OCI-LY7 (cell line): ENCODE measurements at regions not wholly inside any gene's neighbourhood (a gene's known extent, or its start where the extent isn't known, plus 50 kb on each side); places are given as distances from the start of the nearest gene placed in this dataset.

Source experiments
- BruUV-seq: library from RNA; stranded (reverse); fragments of 400-500 nt; replicated peaks from 2 replicates; lab custom pipeline; 2021; lab: Mats Ljungman, UMichigan
- CTCF ChIA-PET: fragments of 300-600 bp; sonication (Branson Sonifier 250); formaldehyde crosslinking; loops from one replicate; lab custom pipeline; 2022; ENCODE audit warnings: antibody characterized with exemption; ENCODE audit not compliant: unreplicated experiment; lab: Charles Lee
- POLR2A ChIA-PET: fragments of 300-600 bp; sonication (Branson Sonifier 250); formaldehyde crosslinking; loops from one replicate; lab custom pipeline; 2022; ENCODE audit warnings: antibody characterized with exemption; lab: Charles Lee
- DNase-seq: peaks from one replicate; pipeline ENCODE4 v3.0.0-alpha.2; 2015; ENCODE audit warnings: low spot score
- H2AFZ ChIP-seq: fragments of 200-600 bp; sonication (generic), shearing (Covaris generic); 2 replicates; pipeline ENCODE4 v1.6.1; 2014; ENCODE audit warnings: mild to moderate bottlenecking, antibody characterized with exemption, low read length, moderate library complexity
- H3K27ac ChIP-seq: fragments of 200-600 bp; sonication (generic); 2 replicates; pipeline ENCODE4 v1.5.1; 2014; ENCODE audit warnings: mixed run types, low read depth, mild to moderate bottlenecking, moderate library complexity, low read length, inconsistent platforms; ENCODE audit not compliant: poor library complexity, severe bottlenecking
- H3K36me3 ChIP-seq: fragments of 200-600 bp; sonication (generic); 2 replicates; pipeline ENCODE4 v1.6.1; 2014; ENCODE audit warnings: mild to moderate bottlenecking, antibody characterized with exemption, low read length, moderate library complexity, mixed read lengths; ENCODE audit not compliant: insufficient read depth
- H3K4me1 ChIP-seq: fragments of 200-600 bp; sonication (generic); 2 replicates; pipeline ENCODE4 v1.5.1; 2014; ENCODE audit warnings: mild to moderate bottlenecking, low read length; ENCODE audit not compliant: insufficient read depth, poor library complexity, severe bottlenecking
- H3K4me2 ChIP-seq: fragments of 200-600 bp; sonication (generic); 2 replicates; pipeline ENCODE4 v1.6.1; 2014; ENCODE audit warnings: mild to moderate bottlenecking, low read length
- H3K4me3 ChIP-seq: fragments of 200-600 bp; sonication (generic); 2 replicates; pipeline ENCODE4 v1.5.1; 2014; ENCODE audit warnings: mild to moderate bottlenecking, low read depth, low read length; ENCODE audit not compliant: poor library complexity, severe bottlenecking
- H3K79me2 ChIP-seq: fragments of 200-600 bp; sonication (generic); 2 replicates; pipeline ENCODE4 v1.6.1; 2016; ENCODE audit warnings: low read depth, mild to moderate bottlenecking, low read length, moderate library complexity, mixed read lengths; ENCODE audit not compliant: insufficient read depth
- H3K9me2 ChIP-seq: fragments of 200-600 bp; sonication (generic); 2 replicates; pipeline ENCODE4 v1.6.1; 2016; ENCODE audit warnings: mild to moderate bottlenecking, low read length, mixed read lengths; ENCODE audit not compliant: insufficient read depth
- H3K9me3 ChIP-seq: fragments of 200-600 bp; sonication (generic); 2 replicates; pipeline ENCODE4 v1.6.1; 2014; ENCODE audit warnings: mild to moderate bottlenecking, mixed run types, low read length, mixed read lengths
- H4K20me1 ChIP-seq: fragments of 200-600 bp; sonication (generic); 2 replicates; pipeline ENCODE4 v1.6.1; 2014; ENCODE audit warnings: mild to moderate bottlenecking, antibody characterized with exemption, low read length, moderate library complexity, mixed read lengths; ENCODE audit not compliant: insufficient read depth
- EZH2phosphoT487 ChIP-seq: fragments of 200-600 bp; sonication (generic); IDR thresholded peaks from 2 replicates; pipeline ENCODE4 v1.6.1; 2018; ENCODE audit warnings: low read depth, borderline replicate concordance, mild to moderate bottlenecking, mixed run types, antibody characterized with exemption, low read length, moderate library complexity, mixed read lengths
- intact Hi-C: fragments of 100-400 bp; cut with micrococcal nuclease; formaldehyde crosslinking; loops from one replicate; pipeline ENCODE4 v1.10.0; 2022; ENCODE audit not compliant: unreplicated experiment
- TF ChIP-seq, protein P1 (sequence below): fragments of 200-600 bp; sonication (generic); conservative IDR thresholded peaks from 2 replicates; pipeline ENCODE4 v1.5.1; 2014; ENCODE audit warnings: mild to moderate bottlenecking, antibody characterized with exemption, low read length, moderate library complexity, mixed read lengths

DNA sequence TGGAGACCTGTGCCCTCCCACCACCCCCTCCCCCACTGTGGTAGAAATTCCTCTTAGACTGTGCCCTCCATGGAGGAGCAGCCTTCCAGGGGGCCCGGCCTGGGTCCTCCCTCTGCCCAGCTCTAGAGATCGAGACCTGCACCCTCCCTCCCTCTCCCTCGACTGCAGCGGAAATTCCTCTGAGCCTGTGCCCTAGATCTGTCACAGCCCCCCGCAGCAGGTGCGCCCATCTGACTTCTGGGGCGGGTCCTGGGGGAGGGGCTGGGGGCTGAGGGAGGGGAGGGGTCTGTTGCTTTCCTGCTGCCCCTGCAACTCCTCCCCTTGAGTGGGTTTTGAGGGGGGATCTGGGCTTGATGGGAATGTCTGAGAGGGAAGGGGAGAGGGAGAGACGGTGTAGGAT lies 177.8 kb upstream of the GSE1 start:
- H3K79me2 ChIP-seq = no peaks in the 10 kb centered on the region
- ChIA-PET POLR2A (no interaction called here), CTCF (interaction anchor here (1.0 kb wide), 1 partner anchor 183 kb away, joined by 3 read pairs; no protein-coding TSS in a partner anchor)
- no peak overlapping the region for H3K4me3 ChIP-seq
- intact Hi-C loops = no loop called here
- H3K4me2 ChIP-seq = no peak overlapping the region
- no peaks in the 10 kb centered on the region for H3K36me3 ChIP-seq
- no peaks in the 10 kb centered on the region for H3K9me2 ChIP-seq
- no peak for TF ChIP-seq EZH2phosphoT487
- TF ChIP-seq, protein P1, sequence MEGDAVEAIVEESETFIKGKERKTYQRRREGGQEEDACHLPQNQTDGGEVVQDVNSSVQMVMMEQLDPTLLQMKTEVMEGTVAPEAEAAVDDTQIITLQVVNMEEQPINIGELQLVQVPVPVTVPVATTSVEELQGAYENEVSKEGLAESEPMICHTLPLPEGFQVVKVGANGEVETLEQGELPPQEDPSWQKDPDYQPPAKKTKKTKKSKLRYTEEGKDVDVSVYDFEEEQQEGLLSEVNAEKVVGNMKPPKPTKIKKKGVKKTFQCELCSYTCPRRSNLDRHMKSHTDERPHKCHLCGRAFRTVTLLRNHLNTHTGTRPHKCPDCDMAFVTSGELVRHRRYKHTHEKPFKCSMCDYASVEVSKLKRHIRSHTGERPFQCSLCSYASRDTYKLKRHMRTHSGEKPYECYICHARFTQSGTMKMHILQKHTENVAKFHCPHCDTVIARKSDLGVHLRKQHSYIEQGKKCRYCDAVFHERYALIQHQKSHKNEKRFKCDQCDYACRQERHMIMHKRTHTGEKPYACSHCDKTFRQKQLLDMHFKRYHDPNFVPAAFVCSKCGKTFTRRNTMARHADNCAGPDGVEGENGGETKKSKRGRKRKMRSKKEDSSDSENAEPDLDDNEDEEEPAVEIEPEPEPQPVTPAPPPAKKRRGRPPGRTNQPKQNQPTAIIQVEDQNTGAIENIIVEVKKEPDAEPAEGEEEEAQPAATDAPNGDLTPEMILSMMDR = no peak
- H2AFZ ChIP-seq = no peak overlapping the region
- no peak for DNase-seq
- BruUV-seq = no TSS peak
- no peaks in the 10 kb centered on the region for H4K20me1 ChIP-seq
- H3K9me3 ChIP-seq = no peaks in the 10 kb centered on the region
- no peak overlapping the region for H3K27ac ChIP-seq
- H3K4me1 ChIP-seq = no peaks in the 10 kb centered on the region

DNA sequence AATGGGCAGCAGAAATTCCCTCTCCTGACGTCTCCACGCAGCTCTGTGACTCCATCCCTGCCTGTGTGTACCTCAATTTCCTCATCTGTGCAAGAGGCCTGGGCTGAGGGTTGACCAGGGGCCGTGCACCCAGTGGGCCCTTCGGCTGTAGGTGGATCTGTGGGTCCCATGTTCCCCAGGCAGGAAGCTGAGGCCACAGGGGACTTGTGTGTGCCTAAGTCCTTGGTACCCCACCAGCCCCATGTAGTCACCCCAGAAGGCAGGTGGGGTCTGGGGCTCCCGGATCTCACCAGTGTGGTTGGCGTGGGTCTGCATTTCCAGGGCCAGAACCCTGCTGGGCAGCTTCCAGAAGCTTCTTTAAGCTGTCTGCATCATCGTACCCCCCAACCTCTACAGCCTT lies 177.4 kb upstream of the GSE1 start:
- no TSS peak for BruUV-seq
- Histone ChIP-seq H2AFZ (no peak overlapping the region), H3K27ac (no peak overlapping the region), H3K4me2 (no peak overlapping the region), H3K4me1 (no peaks in the 10 kb centered on the region), H3K9me3 (no peaks in the 10 kb centered on the region), H3K9me2 (no peaks in the 10 kb centered on the region), H4K20me1 (no peaks in the 10 kb centered on the region), H3K79me2 (no peaks in the 10 kb centered on the region), H3K4me3 (no peak overlapping the region), H3K36me3 (no peaks in the 10 kb centered on the region)
- ChIA-PET CTCF (interaction anchor here (1.0 kb wide), 1 partner anchor 183 kb away, joined by 3 read pairs; no protein-coding TSS in a partner anchor), POLR2A (no interaction called here)
- DNase-seq = no peak
- intact Hi-C loops = no loop called here
- TF ChIP-seq, protein P1 = no peak
- no peak for TF ChIP-seq EZH2phosphoT487

DNA sequence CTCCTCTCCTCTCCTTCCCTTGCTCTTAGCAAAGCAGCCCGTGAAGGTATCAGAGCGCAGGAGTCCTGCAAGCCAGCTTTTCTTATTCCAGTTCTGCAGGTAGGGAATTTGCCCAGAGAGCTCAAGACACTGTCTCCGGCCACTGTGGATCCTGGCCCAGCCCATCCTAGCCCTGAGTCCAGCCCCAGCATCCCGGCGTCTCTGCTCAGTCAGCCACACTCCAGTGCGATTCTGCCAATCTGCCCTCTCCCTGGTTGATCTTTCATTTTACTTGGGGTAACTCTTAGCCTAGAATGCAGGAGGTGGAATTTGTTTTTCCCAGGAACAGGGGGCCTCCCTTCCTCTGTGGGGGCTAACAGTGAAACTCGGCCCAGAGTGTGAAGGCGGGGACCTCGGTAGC lies 176.9 kb upstream of the GSE1 start:
- no peak for DNase-seq
- no peak overlapping the region for H3K4me3 ChIP-seq
- ChIA-PET POLR2A (no interaction called here), CTCF (interaction anchor here (1.0 kb wide), 1 partner anchor 184 kb away, joined by 3 read pairs; no protein-coding TSS in a partner anchor)
- H3K4me1 ChIP-seq = no peaks in the 10 kb centered on the region
- no peak overlapping the region for H3K27ac ChIP-seq
- H3K79me2 ChIP-seq = no peaks in the 10 kb centered on the region
- no peaks in the 10 kb centered on the region for H3K36me3 ChIP-seq
- intact Hi-C loops = no loop called here
- no TSS peak for BruUV-seq
- H4K20me1 ChIP-seq = no peaks in the 10 kb centered on the region
- no peaks in the 10 kb centered on the region for H3K9me2 ChIP-seq
- no peak for TF ChIP-seq EZH2phosphoT487
- TF ChIP-seq, protein P1 = no peak
- no peak overlapping the region for H3K4me2 ChIP-seq
- H3K9me3 ChIP-seq = no peaks in the 10 kb centered on the region
- no peak overlapping the region for H2AFZ ChIP-seq
